HepG2 (cell line): ENCODE measurements at regions not wholly inside any gene's neighbourhood (a gene's known extent, or its start where the extent isn't known, plus 50 kb on each side); places are given as distances from the start of the nearest gene placed in this dataset.

ENCODE experiments used
- ATAC-seq: fragments of 200-7000 bp; cut with Tn5 transposase; 3 replicates; pipeline ENCODE4 v1.9.1; 2020; ENCODE audit warnings: mild to moderate bottlenecking, moderate library complexity
- BruUV-seq: library from RNA; stranded (reverse); fragments of 400-500 nt; replicated peaks from 2 replicates; lab custom pipeline; 2021; lab: Mats Ljungman, UMichigan
- CTCF ChIA-PET: fragments of 300-600 bp; formaldehyde crosslinking; extraction: SDS; loops from one replicate; lab custom pipeline; 2021; ENCODE audit warnings: low total read pairs, inconsistent platforms, low intra/inter-chr PET ratio; lab: Yijun Ruan, JAX
- POLR2A ChIA-PET: fragments of 350-600 bp; sonication (Branson Sonifier 250); formaldehyde crosslinking; loops from one replicate; lab custom pipeline; 2020; ENCODE audit warnings: antibody characterized with exemption, inconsistent platforms; lab: Yijun Ruan, JAX
- DNase-seq: peaks from one replicate; pipeline ENCODE4 v3.0.0-alpha.2; 2015; ENCODE audit warnings: low spot score
- FAIRE-seq: peaks from 3 replicates; lab custom pipeline; 2011; peaks lifted over from hg19 to GRCh38; lab: Jason Lieb, UNC
- H2AFZ ChIP-seq: one replicate; pipeline ENCODE4 v1.6.1; 2011; ENCODE audit warnings: low read length, inconsistent platforms
- H3K27ac ChIP-seq: fragments of 300-600 bp; 3 replicates; pipeline ENCODE4 v1.8.0; 2011; ENCODE audit warnings: mixed run types, mild to moderate bottlenecking, mixed read lengths, low read length, inconsistent platforms; ENCODE audit not compliant: insufficient read depth; ENCODE audit errors: extremely low read length
- H3K27me3 ChIP-seq, 2 experiments: fragments of 200-600 bp in 1 of 2; 2 replicates in 1 of 2; 3 replicates in 1 of 2; pipeline versions ENCODE4 v1.6.0 to v1.8.0; 2011; ENCODE audit warnings: low read length in 2 of 2, mild to moderate bottlenecking in 2 of 2, moderate library complexity in 2 of 2, inconsistent platforms in 1 of 2; ENCODE audit not compliant: insufficient read depth in 2 of 2, control insufficient read depth in 1 of 2
- H3K36me3 ChIP-seq, 2 experiments: fragments of 200-600 bp in 1 of 2; replicated peaks in 1 of 2; 2 replicates in 1 of 2; 3 replicates in 1 of 2; pipeline versions ENCODE4 v1.5.1 to v1.8.0; 2011; ENCODE audit warnings: low read length in 2 of 2, inconsistent platforms in 1 of 2; ENCODE audit not compliant: insufficient read depth in 2 of 2, control insufficient read depth in 1 of 2
- H3K4me1 ChIP-seq: 2 replicates; pipeline ENCODE4 v1.5.1; 2012; ENCODE audit warnings: low read length, inconsistent platforms; ENCODE audit not compliant: insufficient read depth
- H3K4me2 ChIP-seq: 2 replicates; pipeline ENCODE4 v1.6.0; 2011; ENCODE audit warnings: low read depth, low read length, inconsistent platforms
- H3K4me3 ChIP-seq, 3 experiments: fragments of 200-600 bp in 1 of 3; sonication (generic), shearing (Covaris generic) in 1 of 3; replicated peaks in 1 of 3; 2 replicates each; pipeline ENCODE4 v1.5.1; 2011 to 2016; ENCODE audit warnings: low read length in 3 of 3, inconsistent platforms in 2 of 3, low read depth in 2 of 3, mild to moderate bottlenecking in 2 of 3, control low read depth in 1 of 3, mixed read lengths in 1 of 3; ENCODE audit not compliant: insufficient read depth in 1 of 3
- H3K79me2 ChIP-seq: one replicate; pipeline ENCODE4 v1.6.1; 2011; ENCODE audit warnings: low read length, inconsistent platforms; ENCODE audit not compliant: insufficient read depth
- H3K9ac ChIP-seq: 2 replicates; pipeline ENCODE4 v1.6.0; 2011; ENCODE audit warnings: mild to moderate bottlenecking, low read depth, low read length, inconsistent platforms; ENCODE audit not compliant: insufficient read depth
- H3K9me3 ChIP-seq: 2 replicates; pipeline ENCODE4 v1.5.1; 2012; ENCODE audit warnings: mild to moderate bottlenecking, low read length
- H4K20me1 ChIP-seq: 2 replicates; pipeline ENCODE4 v1.6.0; 2011; ENCODE audit warnings: inconsistent platforms, mild to moderate bottlenecking, low read length, moderate library complexity; ENCODE audit not compliant: insufficient read depth
- CENPBD1 ChIP-seq: sonication (generic); formaldehyde crosslinking; IDR thresholded peaks from 2 replicates; pipeline ENCODE4 v1.8.0; 2022; ENCODE audit warnings: missing genetic modification reagents, low read depth, mild to moderate bottlenecking, borderline replicate concordance
- MXD3 ChIP-seq: IDR thresholded peaks from 2 replicates; pipeline ENCODE4 v1.6.1; 2016; ENCODE audit warnings: mild to moderate bottlenecking, missing biosample characterization, missing genetic modification reagents
- NFKB2 ChIP-seq: sonication (generic); formaldehyde crosslinking; IDR thresholded peaks from 2 replicates; pipeline ENCODE4 v1.4.0; 2020; ENCODE audit warnings: missing genetic modification reagents, borderline replicate concordance
- ZFP36L1 ChIP-seq: sonication (generic); formaldehyde crosslinking; IDR thresholded peaks from 2 replicates; pipeline ENCODE4 v1.8.0; 2022; ENCODE audit warnings: mild to moderate bottlenecking, missing genetic modification reagents, moderate library complexity
- ZNF34 ChIP-seq: sonication (generic); formaldehyde crosslinking; IDR thresholded peaks from 2 replicates; pipeline ENCODE4 v1.4.0; 2020; ENCODE audit warnings: mild to moderate bottlenecking, missing genetic modification reagents, borderline replicate concordance
- WGBS: methylation state at CpG from one replicate; pipeline ENCODE4 v1.1.6; 2017; ENCODE audit warnings: low lambda C conversion rate; 5-methylcytosine and 5-hydroxymethylcytosine counted together
- in situ Hi-C: cut with HindIII; loops from 2 replicates; pipeline ENCODE4 v1.10.0; 2017; ENCODE audit warnings: low pct_unique_long_range_greater_than_20kb; ENCODE audit not compliant: extremely low pct_ligation_motif_present
- intact Hi-C: fragments of 100-400 bp; cut with micrococcal nuclease; formaldehyde crosslinking; loops from one replicate; pipeline ENCODE4 v1.10.0; 2022; ENCODE audit not compliant: unreplicated experiment

GRCh38 chrX:82125103-82125502 is 923.2 kb downstream of the SH3BGRL start:
- no peaks in the 10 kb centered on the region for H3K4me1 ChIP-seq
- H3K79me2 ChIP-seq, result no peaks in the 10 kb centered on the region
- peaks cover 24% of the 10 kb centered on the region for H3K9me3 ChIP-seq
- H3K27me3 ChIP-seq, result no peaks in the 10 kb centered on the region
- ATAC-seq, result no peak
- no peaks in the 10 kb centered on the region for H4K20me1 ChIP-seq
- no peak overlapping the region for H2AFZ ChIP-seq
- intact Hi-C loops, result no loop called here
- no peak for TF ChIP-seq MXD3 (CRISPR knock-in tag)
- TF ChIP-seq CENPBD1 (CRISPR knock-in tag), result no peak
- TF ChIP-seq ZNF34 (CRISPR knock-in tag), result no peak
- TF ChIP-seq, all 625 proteins: peak for 0
- FAIRE-seq (no peak), DNase-seq (no peak)
- BruUV-seq, result no TSS peak
- Histone ChIP-seq H3K4me2 (no peak overlapping the region), H3K27ac (no peak overlapping the region), H3K4me3 (no peak overlapping the region), H3K36me3 (no peaks in the 10 kb centered on the region), H3K9ac (no peak overlapping the region)
- CTCF ChIA-PET, result no interaction called here
- POLR2A ChIA-PET, result no interaction called here
- in situ Hi-C loops, result no loop called here
- 0% methylated on average over 2 of the region's 2 CpGs for WGBS

- H3K9ac ChIP-seq, result no peak overlapping the region
- no peaks in the 10 kb centered on the region for H3K27me3 ChIP-seq
- no peaks in the 10 kb centered on the region for H4K20me1 ChIP-seq
- TF ChIP-seq NFKB2 (CRISPR knock-in tag), result no peak
- no peak for TF ChIP-seq ZFP36L1
- no peaks in the 10 kb centered on the region for H3K36me3 ChIP-seq
- in situ Hi-C loops (no loop called here), intact Hi-C loops (no loop called here)
- no peaks in the 10 kb centered on the region for H3K4me1 ChIP-seq
- H3K4me2 ChIP-seq, result no peak overlapping the region
- DNase-seq (no peak), ATAC-seq (no peak), FAIRE-seq (no peak)
- peaks cover 35% of the 10 kb centered on the region for H3K9me3 ChIP-seq
- no peak overlapping the region for H2AFZ ChIP-seq
- no peak overlapping the region for H3K4me3 ChIP-seq
- 3% methylated on average over 2 of the region's 2 CpGs for WGBS
- BruUV-seq, result no TSS peak
- POLR2A ChIA-PET, result no interaction called here
- CTCF ChIA-PET, result no interaction called here
- H3K27ac ChIP-seq, result no peak overlapping the region
- H3K79me2 ChIP-seq, result no peaks in the 10 kb centered on the region
Observed at GRCh38 chrX:82127228-82128123, 925.6 kb downstream of the SH3BGRL start.
